SK-N-SH treated with all-trans-retinoic acid at 6 μM for 48 hours (cell line): ENCODE measurements at regions not wholly inside any gene's neighbourhood (a gene's known extent, or its start where the extent isn't known, plus 50 kb on each side); places are given as distances from the start of the nearest gene placed in this dataset.
"Not testable (repeated sequence)": the region's sequence is repeated elsewhere in the genome, so short reads cannot be mapped to it uniquely, and the experiment has no call there.

Experiments
- ATAC-seq: fragments of 200-7000 bp; cut with Tn5 transposase; 3 replicates; pipeline ENCODE4 v1.9.1; 2020; ENCODE audit warnings: mild to moderate bottlenecking, moderate library complexity
- ARNTL ChIP-seq: fragments of 450-650 bp; formaldehyde crosslinking; IDR thresholded peaks from 2 replicates; pipeline ENCODE4 v1.5.0; 2020; ENCODE audit warnings: low read depth, mild to moderate bottlenecking, moderate library complexity, borderline replicate concordance
- BACH2 ChIP-seq: fragments of 250-450 bp; sonication (Bioruptor Pico); IDR thresholded peaks from 2 replicates; pipeline ENCODE4 v1.9.0; 2021; ENCODE audit warnings: mild to moderate bottlenecking, borderline replicate concordance
- CSDC2 ChIP-seq: fragments of 250-450 bp; sonication (Bioruptor Pico); IDR thresholded peaks from 2 replicates; pipeline ENCODE4 v1.5.0; 2020; ENCODE audit warnings: mild to moderate bottlenecking, moderate library complexity
- GLIS3 ChIP-seq: fragments of 250-450 bp; sonication (Bioruptor Pico); IDR thresholded peaks from 2 replicates; pipeline ENCODE4 v1.5.0; 2020; ENCODE audit warnings: mild to moderate bottlenecking, moderate library complexity
- ISL1 ChIP-seq: fragments of 250-450 bp; sonication (Bioruptor Pico); IDR thresholded peaks from 2 replicates; pipeline ENCODE4 v2.1.2; 2022; ENCODE audit warnings: mild to moderate bottlenecking, moderate library complexity
- OSR1 ChIP-seq: fragments of 250-450 bp; sonication (Bioruptor Pico); IDR thresholded peaks from 2 replicates; pipeline ENCODE4 v1.8.0; 2022; ENCODE audit warnings: moderate library complexity, mild to moderate bottlenecking, inconsistent platforms
- PATZ1 ChIP-seq: fragments of 250-450 bp; sonication (Bioruptor Pico); IDR thresholded peaks from 2 replicates; pipeline ENCODE4 v1.8.0; 2020; ENCODE audit warnings: mild to moderate bottlenecking, moderate library complexity, borderline replicate concordance
- PPARA ChIP-seq: fragments of 250-450 bp; sonication (Bioruptor Pico); IDR thresholded peaks from 2 replicates; pipeline ENCODE4 v1.5.0; 2020; ENCODE audit warnings: mild to moderate bottlenecking, borderline replicate concordance
- RARB ChIP-seq: fragments of 250-450 bp; sonication (Bioruptor Pico); IDR thresholded peaks from 2 replicates; pipeline ENCODE4 v1.8.0; 2021; ENCODE audit warnings: mild to moderate bottlenecking, moderate library complexity
- SNAI2 ChIP-seq: fragments of 250-450 bp; sonication (Bioruptor Pico); IDR thresholded peaks from 2 replicates; pipeline ENCODE4 v1.5.0; 2020; ENCODE audit warnings: mild to moderate bottlenecking, moderate library complexity
- TOX ChIP-seq: fragments of 250-450 bp; sonication (Bioruptor Pico); IDR thresholded peaks from 2 replicates; pipeline ENCODE4 v1.8.0; 2021; ENCODE audit warnings: mild to moderate bottlenecking, moderate library complexity, borderline replicate concordance
- TSHZ2 ChIP-seq: fragments of 250-450 bp; sonication (Bioruptor Pico); IDR thresholded peaks from 2 replicates; pipeline ENCODE4 v1.5.0; 2020; ENCODE audit warnings: mild to moderate bottlenecking, moderate library complexity
- ZC3H10 ChIP-seq: fragments of 250-450 bp; sonication (Bioruptor Pico); IDR thresholded peaks from 2 replicates; pipeline ENCODE4 v1.5.1; 2021; ENCODE audit warnings: mild to moderate bottlenecking, moderate library complexity
- ZFP3 ChIP-seq: fragments of 250-450 bp; sonication (Bioruptor Pico); IDR thresholded peaks from 2 replicates; pipeline ENCODE4 v1.5.0; 2020; ENCODE audit warnings: mild to moderate bottlenecking, moderate library complexity
- ZNF565 ChIP-seq: fragments of 450-650 bp; formaldehyde crosslinking; conservative IDR thresholded peaks from 2 replicates; pipeline ENCODE4 v1.5.0; 2020; ENCODE audit warnings: low read depth, mild to moderate bottlenecking, moderate library complexity
- ZNF70 ChIP-seq: fragments of 450-650 bp; formaldehyde crosslinking; IDR thresholded peaks from 2 replicates; pipeline ENCODE4 v1.5.0; 2020; ENCODE audit warnings: mild to moderate bottlenecking, moderate library complexity
- ZNF8 ChIP-seq: fragments of 450-650 bp; formaldehyde crosslinking; IDR thresholded peaks from 2 replicates; pipeline ENCODE4 v1.5.0; 2020; ENCODE audit warnings: mild to moderate bottlenecking, moderate library complexity
- TF ChIP-seq, protein P1 (sequence below): fragments of 250-450 bp; sonication (Bioruptor Pico); IDR thresholded peaks from 2 replicates; pipeline ENCODE4 v1.8.0; 2021; ENCODE audit warnings: low read depth, mild to moderate bottlenecking, moderate library complexity, borderline replicate concordance
- TF ChIP-seq, protein P2 (sequence below): fragments of 250-450 bp; sonication (Bioruptor Pico); IDR thresholded peaks from 2 replicates; pipeline ENCODE4 v1.5.1; 2020; ENCODE audit warnings: low read depth, mild to moderate bottlenecking, moderate library complexity

- TF ChIP-seq BACH2 (no peak), ZNF8 (CRISPR knock-in tag) (no peak), ISL1 (CRISPR knock-in tag) (no peak), TOX (CRISPR knock-in tag) (no peak), ZC3H10 (CRISPR knock-in tag) (no peak), ARNTL (CRISPR knock-in tag) (no peak), PATZ1 (CRISPR knock-in tag) (no peak), ZFP3 (CRISPR knock-in tag) (no peak), CSDC2 (CRISPR knock-in tag) (no peak), TSHZ2 (CRISPR knock-in tag) (no peak), ZNF70 (CRISPR knock-in tag) (no peak), PPARA (CRISPR knock-in tag) (no peak), RARB (CRISPR knock-in tag) (no peak), GLIS3 (CRISPR knock-in tag) (no peak), ZNF565 (CRISPR knock-in tag) (no peak), SNAI2 (no peak)
- TF ChIP-seq, protein P1, sequence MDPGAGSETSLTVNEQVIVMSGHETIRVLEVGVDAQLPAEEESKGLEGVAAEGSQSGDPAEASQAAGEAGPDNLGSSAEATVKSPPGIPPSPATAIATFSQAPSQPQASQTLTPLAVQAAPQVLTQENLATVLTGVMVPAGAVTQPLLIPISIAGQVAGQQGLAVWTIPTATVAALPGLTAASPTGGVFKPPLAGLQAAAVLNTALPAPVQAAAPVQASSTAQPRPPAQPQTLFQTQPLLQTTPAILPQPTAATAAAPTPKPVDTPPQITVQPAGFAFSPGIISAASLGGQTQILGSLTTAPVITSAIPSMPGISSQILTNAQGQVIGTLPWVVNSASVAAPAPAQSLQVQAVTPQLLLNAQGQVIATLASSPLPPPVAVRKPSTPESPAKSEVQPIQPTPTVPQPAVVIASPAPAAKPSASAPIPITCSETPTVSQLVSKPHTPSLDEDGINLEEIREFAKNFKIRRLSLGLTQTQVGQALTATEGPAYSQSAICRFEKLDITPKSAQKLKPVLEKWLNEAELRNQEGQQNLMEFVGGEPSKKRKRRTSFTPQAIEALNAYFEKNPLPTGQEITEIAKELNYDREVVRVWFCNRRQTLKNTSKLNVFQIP (CRISPR knock-in tag), result no peak
- TF ChIP-seq, protein P2, sequence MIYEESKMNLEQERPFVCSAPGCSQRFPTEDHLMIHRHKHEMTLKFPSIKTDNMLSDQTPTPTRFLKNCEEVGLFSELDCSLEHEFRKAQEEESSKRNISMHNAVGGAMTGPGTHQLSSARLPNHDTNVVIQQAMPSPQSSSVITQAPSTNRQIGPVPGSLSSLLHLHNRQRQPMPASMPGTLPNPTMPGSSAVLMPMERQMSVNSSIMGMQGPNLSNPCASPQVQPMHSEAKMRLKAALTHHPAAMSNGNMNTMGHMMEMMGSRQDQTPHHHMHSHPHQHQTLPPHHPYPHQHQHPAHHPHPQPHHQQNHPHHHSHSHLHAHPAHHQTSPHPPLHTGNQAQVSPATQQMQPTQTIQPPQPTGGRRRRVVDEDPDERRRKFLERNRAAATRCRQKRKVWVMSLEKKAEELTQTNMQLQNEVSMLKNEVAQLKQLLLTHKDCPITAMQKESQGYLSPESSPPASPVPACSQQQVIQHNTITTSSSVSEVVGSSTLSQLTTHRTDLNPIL (CRISPR knock-in tag), result no peak
Observed at GRCh38 chr17:31631766-31632165, 227.3 kb downstream of the COPRS start.

GRCh38 chr17:31630866-31631265 is 228.2 kb downstream of the COPRS start:
- not testable (repeated sequence) for ATAC-seq

More at GRCh38 chr17:31631766-31632165, 227.3 kb downstream of the COPRS start:
- no peak for ATAC-seq

DNA sequence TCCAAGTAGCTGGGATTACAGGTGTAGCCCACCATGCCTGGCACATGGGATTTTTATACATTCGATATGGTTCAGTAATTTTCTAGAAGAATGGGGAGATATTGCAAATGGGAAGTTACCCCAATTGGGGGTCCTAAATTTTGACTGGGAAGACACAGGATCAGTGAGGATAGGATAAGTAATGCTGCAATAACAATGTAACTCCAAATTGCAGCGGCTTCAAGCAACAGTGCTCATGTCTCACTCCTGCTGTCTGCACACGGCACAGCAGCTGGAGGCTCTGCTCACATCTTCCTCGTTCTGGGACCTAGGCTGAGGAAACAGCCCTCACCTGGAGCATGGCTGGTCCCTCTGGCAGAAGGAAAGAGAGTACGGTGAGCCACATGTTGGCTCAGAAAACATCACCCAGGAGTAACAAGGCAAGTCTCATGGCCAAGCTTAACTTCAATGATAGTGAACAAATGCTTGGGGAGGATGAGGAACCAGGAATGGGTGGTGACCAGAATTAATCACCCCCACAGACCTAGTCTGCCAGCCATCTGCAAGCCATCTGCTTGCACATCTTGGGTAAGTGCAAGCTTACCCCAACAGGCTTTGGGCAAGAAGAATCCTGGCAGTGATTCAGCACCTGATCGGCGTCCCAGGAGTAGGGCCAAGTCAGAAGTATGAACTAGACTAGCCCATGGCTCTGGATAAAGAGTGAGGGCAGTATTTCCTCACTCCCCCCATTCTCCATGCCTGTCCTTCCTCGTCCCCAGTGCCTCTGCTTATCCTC is 229.2 kb downstream of the COPRS start:
- TF ChIP-seq ZNF8 (CRISPR knock-in tag), result no peak
- TF ChIP-seq ZC3H10 (CRISPR knock-in tag), result no peak
- no peak for TF ChIP-seq TSHZ2 (CRISPR knock-in tag)
- no peak for TF ChIP-seq OSR1
- no peak for TF ChIP-seq ZNF70 (CRISPR knock-in tag)
- TF ChIP-seq ISL1 (CRISPR knock-in tag), result no peak
- no peak for TF ChIP-seq CSDC2 (CRISPR knock-in tag)
- TF ChIP-seq, protein P1 (CRISPR knock-in tag), result no peak
- TF ChIP-seq BACH2, result no peak
- TF ChIP-seq PATZ1 (CRISPR knock-in tag), result no peak
- no peak for TF ChIP-seq PPARA (CRISPR knock-in tag)
- no peak for TF ChIP-seq ZNF565 (CRISPR knock-in tag)
- TF ChIP-seq GLIS3 (CRISPR knock-in tag), result no peak
- TF ChIP-seq SNAI2, result no peak
- TF ChIP-seq RARB (CRISPR knock-in tag), result no peak
- TF ChIP-seq ZFP3 (CRISPR knock-in tag), result no peak
- TF ChIP-seq, protein P2 (CRISPR knock-in tag), result no peak
- ATAC-seq, result no peak
